HG03378 (cell line): ENCODE measurements at regions not wholly inside any gene's neighbourhood (a gene's known extent, or its start where the extent isn't known, plus 50 kb on each side); places are given as distances from the start of the nearest gene placed in this dataset.

Experiments used
- ATAC-seq: cut with Tn5 transposase; IDR thresholded peaks from one replicate; pipeline ENCODE4 v1.9.1; 2021; ENCODE audit warnings: mild to moderate bottlenecking, moderate library complexity; ENCODE audit not compliant: unreplicated experiment

GRCh38 chr11:109735128-109735527 lies 313.1 kb downstream of the C11orf87 start:
- ATAC-seq = no peak

- ATAC-seq = no peak
Observed at GRCh38 chr11:109739379-109739778, 317.4 kb downstream of the C11orf87 start.

- no peak for ATAC-seq
Observed at GRCh38 chr11:109745996-109746625, 324.1 kb downstream of the C11orf87 start.

- peak; percentile 75 for ATAC-seq
Observed at GRCh38 chr11:109747839-109748238, 325.8 kb downstream of the C11orf87 start.

GRCh38 chr11:109749476-109749875 lies 327.5 kb downstream of the C11orf87 start:
- no peak for ATAC-seq

- ATAC-seq = no peak
Observed at GRCh38 chr11:109750964-109751363, 329.0 kb downstream of the C11orf87 start.

GRCh38 chr11:109752212-109752825 lies 330.3 kb downstream of the C11orf87 start:
- ATAC-seq = no peak

- no peak for ATAC-seq
Observed at GRCh38 chr11:109756521-109756920, 334.5 kb downstream of the C11orf87 start.

- no peak for ATAC-seq
Observed at GRCh38 chr11:109756951-109757350, 335.0 kb downstream of the C11orf87 start.

- no peak for ATAC-seq
Observed at GRCh38 chr11:109762546-109762945, 330.6 kb upstream of the ZC3H12C start.

GRCh38 chr11:109765709-109766311 lies 327.4 kb upstream of the ZC3H12C start:
- ATAC-seq = no peak

GRCh38 chr11:109769858-109770257 lies 323.3 kb upstream of the ZC3H12C start:
- ATAC-seq = no peak

GRCh38 chr11:109770323-109770722 lies 322.9 kb upstream of the ZC3H12C start:
- no peak for ATAC-seq

GRCh38 chr11:109772892-109773291 lies 320.3 kb upstream of the ZC3H12C start:
- no peak for ATAC-seq

- ATAC-seq = no peak
Observed at GRCh38 chr11:109775686-109776085, 317.5 kb upstream of the ZC3H12C start.

- ATAC-seq = no peak
Observed at GRCh38 chr11:109783014-109783413, 310.2 kb upstream of the ZC3H12C start.

- peak; percentile 80 for ATAC-seq
Observed at GRCh38 chr11:109783840-109784239, 309.4 kb upstream of the ZC3H12C start.

GRCh38 chr11:109784536-109784935 lies 308.7 kb upstream of the ZC3H12C start:
- no peak for ATAC-seq

GRCh38 chr11:109785198-109785597 lies 308.0 kb upstream of the ZC3H12C start:
- ATAC-seq = no peak

GRCh38 chr11:109785714-109786113 lies 307.5 kb upstream of the ZC3H12C start:
- no peak for ATAC-seq

GRCh38 chr11:109788948-109789490 lies 304.2 kb upstream of the ZC3H12C start:
- no peak for ATAC-seq

GRCh38 chr11:109789901-109790300 lies 303.3 kb upstream of the ZC3H12C start:
- ATAC-seq = no peak
